KBM-7 (cell line): ENCODE measurements at regions not wholly inside any gene's neighbourhood (a gene's known extent, or its start where the extent isn't known, plus 50 kb on each side); places are given as distances from the start of the nearest gene placed in this dataset.
"Not testable (repeated sequence)": the region's sequence is repeated elsewhere in the genome, so short reads cannot be mapped to it uniquely, and the experiment has no call there.

Experiments used
- DNase-seq: peaks from one replicate; pipeline ENCODE4 v3.0.0-alpha.2; 2015
- in situ Hi-C: fragments of 300-500 bp; cut with MboI; formaldehyde crosslinking; loops from 2 replicates; pipeline ENCODE4 v1.14.3; 2020; ENCODE audit warnings: low sequenced_read_pairs, low pct_unique_long_range_greater_than_20kb, mixed read lengths

DNA sequence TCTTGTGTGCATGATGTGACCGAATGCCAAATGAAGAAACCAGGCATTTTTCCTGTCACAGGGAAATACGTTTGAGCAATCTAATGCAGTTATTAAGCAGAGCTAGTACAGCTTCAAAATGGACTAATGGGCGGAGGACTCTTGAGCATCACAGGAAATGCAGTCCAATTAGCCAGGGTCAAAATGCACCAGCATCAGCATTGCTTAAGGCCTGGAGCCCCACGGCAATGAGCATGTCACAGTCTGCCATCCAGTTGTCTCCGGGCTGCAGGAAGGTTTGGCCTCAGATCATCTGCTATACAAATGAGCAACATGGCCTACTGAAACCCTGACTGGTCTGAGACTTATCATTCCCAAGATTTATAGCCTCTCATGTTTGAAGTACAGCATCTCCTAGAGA is 652.1 kb upstream of the SLC35B3 start:
- in situ Hi-C loops = no loop called here
- no peak for DNase-seq

DNA sequence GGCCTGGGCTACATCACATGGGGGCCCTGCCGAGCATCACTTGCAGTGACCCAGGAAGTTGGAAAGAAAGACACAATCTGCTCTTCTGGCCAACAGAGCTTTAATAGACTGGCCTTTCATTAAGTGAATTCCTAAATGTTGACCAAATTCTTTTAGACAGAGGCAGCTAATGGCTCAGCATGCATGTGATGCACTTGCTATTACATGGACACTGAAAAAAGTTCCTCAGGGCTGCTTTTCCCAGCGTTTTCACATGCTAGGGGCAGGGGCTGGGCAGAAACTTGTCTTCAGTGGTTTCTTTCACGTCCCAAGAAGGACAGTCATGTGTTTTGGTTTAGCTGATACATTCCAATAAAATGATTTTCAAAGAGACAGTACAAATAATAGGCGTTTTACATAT is 651.0 kb upstream of the SLC35B3 start:
- no peak for DNase-seq
- in situ Hi-C loops = no loop called here

DNA sequence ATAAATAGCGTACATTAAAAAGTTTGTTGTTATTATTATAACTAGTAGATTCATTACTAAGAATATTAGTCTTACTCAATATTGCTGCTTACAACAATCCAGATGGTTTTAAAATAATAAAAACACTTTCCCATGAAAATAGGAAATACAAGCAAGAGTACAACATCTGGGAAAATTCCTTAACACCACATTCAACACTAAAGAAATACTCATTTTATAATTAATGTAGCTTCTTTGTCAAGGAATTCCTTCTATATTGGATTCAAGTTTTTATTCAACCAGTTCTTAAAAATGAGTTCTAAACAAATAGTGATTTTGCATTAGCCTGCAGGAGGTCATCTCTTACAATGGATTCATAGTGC is 650.3 kb upstream of the SLC35B3 start:
- no peak for DNase-seq

DNA sequence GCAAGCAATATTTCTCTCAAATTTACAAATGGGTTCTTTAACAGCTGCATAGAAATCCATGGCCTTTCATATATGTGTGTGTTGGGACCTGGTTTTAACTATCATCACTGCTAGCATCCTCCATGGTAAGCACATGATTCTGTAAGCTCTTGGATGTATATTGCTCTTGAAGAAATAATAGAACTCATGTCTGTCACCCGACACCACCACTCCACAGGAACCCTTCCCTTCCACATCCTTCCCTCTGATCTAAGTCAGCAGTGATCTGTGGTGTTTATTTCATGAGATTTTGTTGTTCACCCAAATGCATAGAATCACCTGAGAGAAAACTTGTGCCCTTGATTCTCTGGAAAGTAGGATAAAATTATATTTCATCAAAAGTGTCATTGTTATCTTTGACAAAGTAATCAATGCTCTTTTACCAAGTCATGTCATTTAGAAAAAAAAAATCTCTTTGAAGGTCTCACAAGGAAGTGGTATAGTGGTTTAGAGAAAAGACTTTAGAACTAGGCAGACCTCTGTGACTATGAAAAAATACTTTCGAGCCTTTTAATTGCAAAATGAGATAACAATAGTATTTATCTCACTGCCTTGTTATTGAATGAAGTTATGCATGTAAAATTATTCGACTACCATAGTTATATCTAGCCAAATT is 649.8 kb upstream of the SLC35B3 start:
- DNase-seq = no peak
- in situ Hi-C loops = no loop called here

More for the DNA sequence above, 650.3 kb upstream of the SLC35B3 start:
- in situ Hi-C loops = no loop called here

DNA sequence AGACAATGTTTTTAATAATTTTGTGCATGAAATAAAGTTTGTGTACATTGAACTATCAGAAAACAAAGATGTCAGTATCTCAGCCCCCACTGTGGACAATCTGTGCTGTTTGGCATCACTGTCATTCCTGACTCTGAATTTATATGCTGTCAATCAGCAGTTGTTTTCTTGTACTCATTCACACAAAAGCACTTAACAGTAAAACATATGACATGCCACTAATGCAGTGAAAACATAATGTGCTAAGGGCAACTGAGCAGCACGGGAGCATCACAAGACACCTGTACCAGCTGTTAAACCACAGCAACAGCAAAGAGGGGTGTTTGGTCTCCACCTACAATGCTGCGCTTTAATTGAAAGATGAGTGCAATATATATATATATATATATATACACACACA is 647.8 kb upstream of the SLC35B3 start:
- in situ Hi-C loops = no loop called here
- DNase-seq = no peak

DNA sequence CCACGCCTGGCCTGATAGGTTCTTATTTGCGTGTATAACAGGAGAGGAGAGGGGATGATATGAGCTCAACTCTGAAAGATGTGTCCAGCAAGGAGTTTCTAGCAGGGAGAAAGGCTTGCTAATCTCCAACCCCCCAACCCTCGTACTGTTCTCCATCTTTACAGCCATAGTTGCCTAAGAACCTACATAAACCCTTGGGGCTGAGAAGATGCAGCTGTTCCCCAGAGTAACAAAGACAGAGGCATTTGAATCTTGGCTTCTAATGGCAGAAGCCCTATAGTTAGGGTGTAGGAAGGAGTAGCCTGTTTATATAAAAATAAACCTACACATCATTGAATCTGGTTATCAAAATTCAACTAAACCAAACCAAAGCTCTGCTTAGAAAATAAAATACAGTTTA is 631.4 kb upstream of the SLC35B3 start:
- no peak for DNase-seq
- in situ Hi-C loops = no loop called here

DNA sequence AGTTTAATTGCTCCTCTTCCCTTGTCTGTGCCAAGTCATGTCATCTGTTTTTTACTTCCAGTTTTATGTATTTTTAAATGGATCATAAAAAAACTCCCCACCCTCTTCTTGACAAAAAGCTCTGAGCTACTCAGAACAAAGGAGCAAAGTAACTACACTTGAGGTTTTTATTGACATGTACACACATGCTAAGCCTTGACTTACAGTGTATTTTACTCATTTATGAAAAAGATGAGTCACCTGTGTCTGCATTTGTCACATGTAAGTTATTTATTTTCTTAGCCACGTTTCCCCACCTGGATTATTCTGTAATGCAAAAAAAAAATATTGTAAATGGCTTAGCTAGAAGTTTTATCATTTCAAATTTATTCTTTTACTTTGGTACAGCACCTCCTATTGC is 628.8 kb upstream of the SLC35B3 start:
- in situ Hi-C loops = no loop called here
- no peak for DNase-seq

DNA sequence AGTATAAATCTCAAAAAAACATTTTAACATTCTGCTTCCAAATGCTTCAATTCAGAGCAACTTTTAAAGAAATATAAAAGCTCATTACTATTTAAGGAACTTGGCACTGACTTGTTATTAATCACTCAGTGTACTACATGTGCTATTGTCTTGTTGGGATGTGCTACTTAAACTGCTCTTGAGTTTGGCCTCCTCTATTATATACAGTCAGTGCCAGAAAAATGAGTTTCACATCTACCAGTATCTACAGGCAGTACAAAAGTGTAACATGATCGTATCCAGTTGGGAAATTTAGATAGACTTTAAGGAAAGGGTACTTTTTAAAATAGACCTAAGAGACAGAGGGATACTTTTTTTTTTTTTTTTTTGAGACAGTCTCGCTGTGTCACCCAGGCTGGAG is 627.3 kb upstream of the SLC35B3 start:
- in situ Hi-C loops = no loop called here

DNA sequence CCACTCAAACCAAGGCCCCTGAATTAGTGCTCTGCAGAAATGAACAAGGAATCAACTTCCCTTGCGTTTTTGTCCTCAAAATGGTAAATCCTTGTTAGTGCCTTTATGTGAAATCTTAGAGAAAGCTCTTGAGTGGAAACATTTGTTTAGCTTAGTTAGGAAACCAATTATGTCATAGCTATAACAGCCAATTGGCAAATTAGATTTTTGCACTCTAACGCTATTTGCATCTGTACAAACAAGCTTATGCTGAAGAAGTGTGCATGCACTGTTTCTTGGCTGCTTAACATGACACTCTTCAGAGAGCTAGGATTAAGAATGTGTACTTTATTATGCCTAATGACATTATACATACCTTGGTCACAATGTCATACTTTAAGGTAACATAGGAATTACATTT is 622.6 kb upstream of the SLC35B3 start:
- in situ Hi-C loops = no loop called here
- no peak for DNase-seq

More for the DNA sequence above, 627.3 kb upstream of the SLC35B3 start:
- no peak for DNase-seq

DNA sequence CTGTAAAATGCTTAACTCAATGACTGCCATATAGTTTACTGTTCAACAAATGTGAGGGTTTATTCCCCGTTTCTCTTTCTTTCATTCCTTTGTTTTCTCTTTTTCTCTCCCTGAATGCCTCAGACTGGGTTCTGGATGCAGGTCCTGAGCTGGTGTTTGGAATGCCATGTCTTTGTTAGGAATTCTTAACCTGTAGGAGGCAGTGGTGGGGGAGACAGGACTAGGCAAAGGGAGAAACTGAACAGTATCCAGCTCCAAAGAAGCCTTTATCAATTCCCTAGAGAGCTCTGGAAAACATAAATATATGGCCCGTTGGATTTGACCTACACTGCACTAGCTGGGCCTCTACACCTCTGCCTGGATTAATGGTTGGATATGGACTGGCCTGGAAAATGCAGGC is 621.2 kb upstream of the SLC35B3 start:
- in situ Hi-C loops = no loop called here
- DNase-seq = no peak

DNA sequence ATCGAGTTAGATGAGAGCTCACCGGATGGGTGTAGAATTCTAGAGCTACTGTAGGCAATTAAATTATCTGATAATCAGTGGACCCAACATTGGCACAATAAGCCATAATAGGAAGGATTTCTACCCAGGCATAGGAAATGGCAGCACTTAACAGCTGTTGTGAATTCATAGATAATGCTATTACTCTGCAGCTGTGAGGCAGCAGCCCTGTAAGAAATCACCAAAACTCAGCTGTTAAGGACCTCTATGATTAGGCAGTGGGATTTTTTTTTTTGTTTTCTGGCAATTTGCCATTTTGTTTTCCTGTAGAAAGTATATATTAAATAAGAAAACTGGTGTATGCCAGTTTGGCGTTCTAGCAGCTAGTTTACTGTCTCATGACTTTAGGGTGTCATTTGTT is 609.1 kb upstream of the SLC35B3 start:
- no peak for DNase-seq
- in situ Hi-C loops = no loop called here

DNA sequence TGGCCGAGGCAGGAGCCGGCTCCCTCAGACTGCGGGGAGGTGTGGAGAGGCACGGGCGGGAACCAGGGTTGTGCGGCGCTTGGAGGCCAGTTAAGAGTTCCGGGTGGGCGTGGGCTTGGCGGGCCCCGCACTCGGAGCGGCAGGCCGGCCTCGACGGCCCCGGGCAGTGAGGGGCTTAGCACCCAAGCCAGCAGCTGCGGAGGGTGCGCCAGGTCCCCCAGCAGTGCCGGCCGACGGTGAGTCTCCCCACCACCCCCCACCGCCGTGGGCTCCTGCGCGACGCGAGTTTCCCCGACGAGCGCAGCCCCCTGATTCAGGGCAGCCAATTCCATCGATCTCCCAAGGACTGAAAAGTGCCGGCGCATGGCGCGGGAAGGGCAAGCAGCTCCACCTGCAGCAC is 605.4 kb upstream of the SLC35B3 start:
- in situ Hi-C loops = no loop called here
- DNase-seq = no peak

DNA sequence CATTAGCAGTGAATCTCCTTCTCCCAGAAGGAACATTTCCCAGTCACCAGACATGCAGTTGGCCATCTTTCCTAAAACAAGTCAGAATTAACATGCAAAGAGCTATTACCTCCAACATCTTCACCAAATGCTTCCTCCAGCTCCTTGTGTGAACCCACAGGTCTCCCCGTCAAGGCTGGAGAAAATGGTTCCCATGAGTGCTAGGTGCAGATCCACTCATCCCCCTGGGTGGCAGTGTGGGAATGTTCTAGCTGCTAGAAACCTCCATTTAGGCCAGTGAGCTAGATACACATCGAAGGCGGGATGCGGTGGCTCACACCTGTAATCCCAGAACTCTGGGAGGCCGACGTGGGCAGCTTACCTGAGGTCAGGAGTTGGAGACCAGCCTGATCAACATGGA is 603.9 kb upstream of the SLC35B3 start:
- in situ Hi-C loops = no loop called here
- no peak for DNase-seq

DNA sequence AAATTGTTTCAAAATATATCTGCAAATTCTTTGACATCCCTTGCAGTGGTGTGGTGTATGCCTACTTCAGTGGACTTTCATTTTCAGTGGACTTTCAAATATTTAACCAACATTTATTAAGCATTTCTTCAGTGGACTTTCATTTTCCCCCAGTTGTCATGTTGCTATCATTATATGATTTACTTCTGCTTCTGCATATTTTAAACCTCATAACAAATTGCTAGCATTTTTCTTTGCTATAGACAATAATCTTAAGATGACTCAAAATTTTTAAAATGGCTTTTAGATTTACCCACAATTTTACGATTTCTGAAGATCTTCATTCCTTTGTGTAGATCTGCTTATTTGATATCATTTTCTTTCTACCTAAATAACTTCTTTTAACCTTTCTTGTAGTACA is 592.7 kb upstream of the SLC35B3 start:
- in situ Hi-C loops = no loop called here

DNA sequence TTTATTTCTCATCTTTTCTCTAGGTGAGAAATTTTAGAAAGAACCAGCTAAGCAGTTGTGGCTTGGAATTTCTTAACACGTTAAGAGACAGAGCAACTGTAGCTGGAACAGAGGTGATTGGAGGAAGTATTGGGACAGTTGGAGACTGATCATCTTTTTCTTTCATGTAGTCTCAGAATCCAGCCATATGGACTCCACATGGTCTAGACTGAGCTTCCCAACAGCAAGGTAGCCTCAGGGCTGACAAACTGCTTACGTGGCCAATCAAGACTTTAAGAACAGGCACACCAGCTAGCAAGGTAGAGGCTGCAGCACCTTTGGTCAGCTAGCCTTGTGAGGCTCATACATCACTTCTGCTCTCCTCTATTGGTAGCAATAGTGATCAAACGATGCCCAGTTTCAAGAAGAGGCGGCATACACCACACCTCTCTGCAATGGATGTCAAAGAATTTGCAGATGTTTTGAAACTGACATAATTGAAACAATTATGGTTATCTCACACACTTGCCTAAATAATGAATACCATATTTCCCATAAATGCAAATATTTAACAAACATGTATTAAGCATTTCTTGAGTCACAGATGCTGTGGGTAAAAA is 590.5 kb upstream of the SLC35B3 start:
- no peak for DNase-seq
- in situ Hi-C loops = no loop called here

More for the DNA sequence above, 592.7 kb upstream of the SLC35B3 start:
- DNase-seq = no peak

DNA sequence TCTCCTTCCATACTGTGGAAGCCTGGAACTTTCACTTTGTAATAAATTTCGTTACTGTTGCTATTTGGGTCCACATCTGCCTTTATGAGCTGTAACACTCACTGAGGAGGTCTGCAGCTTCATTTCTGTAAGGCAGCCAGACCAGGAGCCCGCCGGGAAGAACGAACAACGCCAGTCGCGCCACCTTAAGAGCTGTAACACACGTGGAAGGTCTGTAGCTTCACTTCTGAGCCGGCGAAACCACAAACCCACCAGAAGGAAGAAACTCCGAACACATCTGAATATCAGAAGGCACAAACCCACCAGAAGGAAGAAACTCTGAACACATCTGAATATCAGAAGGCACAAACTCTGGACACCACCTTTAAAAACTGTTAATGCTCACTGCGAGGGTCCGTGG is 589.9 kb upstream of the SLC35B3 start:
- in situ Hi-C loops = no loop called here
- no peak for DNase-seq

DNA sequence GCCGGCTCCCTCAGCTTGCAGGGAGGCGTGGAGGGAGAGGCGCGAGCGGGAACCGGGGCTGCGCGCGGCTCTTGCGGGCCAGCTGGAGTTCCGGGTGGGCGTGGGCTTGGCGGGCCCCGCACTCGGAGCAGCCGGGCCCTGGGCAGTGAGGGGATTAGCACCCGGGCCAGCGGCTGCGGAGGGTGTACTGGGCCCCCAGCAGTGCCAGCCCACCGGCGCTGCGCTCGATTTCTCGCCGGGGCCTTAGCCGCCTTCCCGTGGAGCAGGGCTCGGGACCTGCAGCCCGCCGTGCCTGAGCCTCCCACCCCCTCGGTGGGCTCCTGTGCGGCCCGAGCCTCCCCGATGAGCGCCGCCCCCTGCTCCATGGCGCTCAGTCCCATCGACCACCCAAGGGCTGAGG is 588.9 kb upstream of the SLC35B3 start:
- DNase-seq, in situ Hi-C loops: not testable (repeated sequence)

DNA sequence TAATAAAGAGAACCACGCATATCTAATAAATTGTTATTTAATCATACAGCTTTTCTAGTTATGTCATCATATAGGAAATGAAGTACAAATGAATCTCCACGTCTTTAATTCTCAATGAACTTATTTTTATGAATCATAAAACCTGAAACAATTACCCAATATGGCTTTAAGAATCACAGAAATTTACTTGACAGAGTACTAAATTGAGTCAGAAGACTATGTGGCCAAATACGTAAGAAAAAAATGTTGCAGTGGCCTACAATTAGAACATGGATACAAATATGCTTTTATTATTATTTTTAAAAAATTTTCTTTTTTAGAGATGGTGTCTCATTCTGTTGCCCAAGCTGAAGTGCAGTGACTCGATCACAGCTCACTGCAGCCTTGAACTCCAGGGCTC is 584.7 kb upstream of the SLC35B3 start:
- DNase-seq = no peak
- in situ Hi-C loops = no loop called here

DNA sequence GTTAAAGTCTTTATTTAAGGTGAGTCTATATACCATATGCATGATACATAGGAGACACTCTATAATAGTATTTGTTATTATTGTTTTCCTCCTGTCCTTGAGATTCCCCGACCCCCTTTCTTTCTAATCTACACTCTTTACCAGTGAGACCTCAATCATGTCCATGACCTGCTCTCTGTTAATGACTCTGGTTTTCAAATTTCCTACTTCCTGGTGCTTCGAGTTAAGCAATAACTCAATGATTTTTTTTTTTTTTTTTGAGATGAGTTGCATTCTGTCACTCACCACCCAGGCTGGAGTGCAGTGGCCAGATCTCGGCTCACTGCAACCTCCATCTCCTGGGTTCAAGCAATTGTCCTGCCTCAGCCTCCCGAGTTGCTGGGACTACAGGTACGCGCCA is 574.6 kb upstream of the SLC35B3 start:
- no peak for DNase-seq
- in situ Hi-C loops = no loop called here

DNA sequence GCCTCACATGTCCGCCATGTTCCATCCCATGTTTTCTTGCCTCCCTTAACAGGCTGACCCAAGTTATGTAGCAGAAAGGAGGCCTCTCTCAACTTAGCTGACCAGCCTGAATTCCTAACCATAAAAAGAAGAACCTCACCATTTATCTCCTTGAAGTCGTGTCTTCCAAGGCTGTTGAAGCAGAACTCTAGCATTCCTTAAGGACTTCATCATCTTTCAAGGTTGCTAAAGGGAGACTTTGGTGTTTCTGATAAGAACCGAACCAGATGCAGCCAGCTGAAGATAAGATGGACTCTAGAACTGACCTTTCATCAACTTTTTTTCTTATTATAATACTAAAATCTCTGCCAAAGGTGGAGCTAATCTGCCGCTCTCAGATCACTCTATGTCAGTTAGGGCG is 571.7 kb upstream of the SLC35B3 start:
- in situ Hi-C loops = no loop called here
- DNase-seq = no peak

DNA sequence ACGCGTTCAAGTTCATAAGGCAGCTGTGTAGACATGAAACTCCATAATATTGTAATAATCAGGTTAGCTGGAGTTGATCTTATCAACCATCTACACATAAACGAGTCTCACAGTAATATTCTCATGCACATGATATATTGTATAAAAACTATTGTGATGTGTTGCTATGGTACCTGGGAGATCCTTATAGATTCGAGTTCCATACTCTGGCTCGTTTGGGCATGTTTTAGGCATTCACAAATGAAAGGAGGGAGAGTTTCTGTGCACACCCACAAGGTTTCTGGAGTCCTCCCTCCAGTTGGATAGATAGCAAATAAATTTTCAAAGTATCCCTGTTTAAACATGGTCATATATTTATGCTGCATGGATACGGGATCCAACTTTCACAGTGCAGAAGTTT is 567.5 kb upstream of the SLC35B3 start:
- in situ Hi-C loops = no loop called here
- no peak for DNase-seq
